ENCODE measurements at regions not wholly inside any gene's neighbourhood (a gene's known extent, or its start where the extent isn't known, plus 50 kb on each side); places are given as distances from the start of the nearest gene placed in this dataset.
"Not testable (repeated sequence)": the region's sequence is repeated elsewhere in the genome, so short reads cannot be mapped to it uniquely, and the experiment has no call there.

DNA sequence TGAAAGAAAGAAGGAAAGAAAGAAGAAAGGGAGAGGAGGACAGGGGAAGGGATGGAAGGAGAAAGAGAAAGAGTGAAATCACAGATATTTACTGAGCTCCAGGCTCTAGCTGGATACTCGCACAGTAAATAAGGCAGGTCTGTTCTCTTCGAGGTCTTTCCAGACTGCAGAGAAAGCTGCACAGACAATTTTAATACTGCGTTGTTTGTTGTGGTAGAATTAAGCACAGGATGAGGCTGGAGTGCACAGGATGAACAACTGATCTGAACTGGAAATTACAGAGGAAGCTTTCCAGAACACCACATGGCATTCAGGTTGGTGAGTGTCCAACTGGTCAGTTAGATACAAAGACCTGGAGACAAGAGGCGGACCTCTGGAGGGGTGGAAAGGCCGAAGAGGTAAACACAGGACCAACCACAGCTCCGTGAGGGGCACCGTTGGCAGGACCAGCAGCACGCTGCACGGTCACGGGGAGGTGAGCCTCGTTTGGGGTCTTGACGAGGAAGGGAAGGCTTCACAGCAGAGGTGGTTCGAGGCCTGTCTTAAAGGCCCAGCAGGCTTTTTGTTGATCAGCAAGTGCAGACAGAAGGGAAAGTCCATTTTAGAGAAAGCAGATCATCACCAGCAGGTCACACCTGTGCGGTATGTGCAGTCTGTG lies 121.7 kb downstream of the ATP6V0E2 start:
- DNase-seq: not testable (repeated sequence)

DNA sequence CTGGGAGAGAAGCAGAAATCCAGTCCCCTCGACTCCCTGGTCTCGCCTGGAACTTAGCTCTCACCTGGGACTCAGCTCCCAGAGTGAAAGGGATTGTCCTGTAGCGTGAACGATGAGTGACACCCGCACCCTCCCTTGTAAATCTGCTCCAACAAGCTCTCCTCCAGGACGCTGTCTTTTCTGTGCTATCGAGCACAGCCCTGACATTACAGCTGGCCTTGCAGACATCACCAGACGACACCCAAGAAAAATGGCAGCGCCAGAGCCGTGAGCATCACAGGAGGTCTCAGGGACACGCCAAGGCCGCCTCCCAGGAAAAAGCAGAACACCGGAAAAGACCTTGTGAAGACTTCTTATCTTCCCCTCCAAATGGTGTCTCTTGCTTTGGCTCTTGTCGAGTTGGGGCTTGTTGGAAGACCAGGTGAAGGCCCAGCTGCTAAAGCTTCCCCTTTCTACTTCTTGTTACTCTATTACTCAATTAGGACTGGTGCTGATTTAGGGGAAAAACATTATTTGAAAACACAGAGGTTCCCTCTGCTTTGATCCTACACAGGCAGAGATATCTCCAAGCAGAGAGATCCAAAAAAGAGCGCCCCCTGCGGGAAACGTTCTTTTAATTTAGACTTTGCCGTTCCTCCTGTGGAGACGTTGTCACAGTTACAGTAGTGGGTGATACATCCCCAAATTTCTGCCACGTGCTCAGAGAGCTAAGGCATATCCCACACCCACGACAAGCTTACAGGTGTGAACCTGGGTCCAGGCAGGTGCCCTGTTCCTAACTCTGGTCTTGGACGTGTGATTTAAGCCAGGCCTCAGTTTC lies 127.2 kb downstream of the ATP6V0E2 start:
- not testable (repeated sequence) for DNase-seq

GRCh38 chr7:150003304-150003810 lies 129.6 kb downstream of the ATP6V0E2 start:
- no peak for DNase-seq

DNA sequence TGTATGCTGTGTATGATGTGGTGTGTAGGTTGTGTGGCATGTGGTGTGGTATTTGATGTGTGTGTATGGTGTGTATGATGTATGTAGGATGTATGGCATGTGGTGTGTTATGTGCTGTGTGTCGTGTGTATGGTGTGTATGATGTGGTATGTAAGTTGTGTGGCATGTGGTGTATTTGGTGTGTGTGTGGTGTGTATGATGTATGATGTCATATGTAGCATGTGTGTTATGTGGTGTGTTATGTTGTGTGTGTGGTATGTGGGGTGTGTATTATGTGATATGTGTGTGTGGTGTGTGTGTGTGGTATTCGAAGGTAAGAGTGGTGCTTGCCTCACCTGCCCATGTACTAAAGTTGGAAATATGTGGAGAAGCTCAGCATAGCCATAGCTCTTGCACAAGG lies 130.2 kb downstream of the ATP6V0E2 start:
- DNase-seq: not testable (repeated sequence)

- DNase-seq: not testable (repeated sequence)
Observed at GRCh38 chr7:150004843-150005242, 131.1 kb downstream of the ATP6V0E2 start.

- not testable (repeated sequence) for DNase-seq
Observed at GRCh38 chr7:150009620-150010303, 136.0 kb downstream of the ATP6V0E2 start.

DNA sequence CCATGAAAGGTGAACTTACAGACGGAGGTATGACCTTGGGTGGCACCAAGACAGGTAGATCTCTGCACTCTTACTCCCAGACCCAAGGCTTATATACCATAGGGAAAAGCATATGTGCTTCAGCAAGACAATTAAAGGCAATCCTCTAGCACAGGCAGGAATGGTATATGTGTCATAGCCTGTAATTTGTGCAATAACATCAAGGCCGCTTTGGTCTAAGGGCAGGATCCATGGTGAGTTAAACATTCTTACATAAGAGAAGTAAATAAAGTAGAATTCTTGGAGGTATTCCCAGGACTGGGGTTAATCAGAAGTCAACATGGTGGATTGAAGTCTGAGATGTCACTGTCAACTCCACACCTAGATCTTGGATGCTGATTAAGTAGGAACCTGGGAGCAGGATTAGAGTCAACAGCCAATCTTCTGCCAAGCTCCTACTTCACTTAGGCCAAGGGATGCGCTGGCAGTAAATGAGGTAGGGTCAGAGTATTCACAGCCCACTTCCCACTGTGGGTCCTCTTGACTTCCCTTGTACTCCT lies 143.0 kb downstream of the ATP6V0E2 start:
- DNase-seq: not testable (repeated sequence)

DNA sequence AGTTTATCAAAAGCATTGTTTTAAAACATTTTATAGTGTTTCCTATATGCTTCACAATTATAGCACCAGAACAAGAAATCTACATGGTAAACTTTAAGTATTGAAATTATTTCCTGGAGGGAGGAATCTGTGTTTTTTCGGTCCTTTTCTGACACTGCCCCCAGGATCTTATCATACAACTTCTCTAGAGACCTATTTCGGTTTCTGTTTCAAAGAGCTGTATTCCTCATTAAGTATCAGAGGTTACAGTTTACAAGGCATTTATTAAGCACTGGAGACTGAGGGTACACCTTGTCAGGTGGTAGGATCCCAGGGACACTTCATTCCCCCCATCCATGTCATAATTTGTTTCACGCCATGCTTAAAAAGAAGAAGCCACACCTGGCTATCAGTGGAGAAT lies 146.4 kb downstream of the ATP6V0E2 start:
- not testable (repeated sequence) for DNase-seq

DNA sequence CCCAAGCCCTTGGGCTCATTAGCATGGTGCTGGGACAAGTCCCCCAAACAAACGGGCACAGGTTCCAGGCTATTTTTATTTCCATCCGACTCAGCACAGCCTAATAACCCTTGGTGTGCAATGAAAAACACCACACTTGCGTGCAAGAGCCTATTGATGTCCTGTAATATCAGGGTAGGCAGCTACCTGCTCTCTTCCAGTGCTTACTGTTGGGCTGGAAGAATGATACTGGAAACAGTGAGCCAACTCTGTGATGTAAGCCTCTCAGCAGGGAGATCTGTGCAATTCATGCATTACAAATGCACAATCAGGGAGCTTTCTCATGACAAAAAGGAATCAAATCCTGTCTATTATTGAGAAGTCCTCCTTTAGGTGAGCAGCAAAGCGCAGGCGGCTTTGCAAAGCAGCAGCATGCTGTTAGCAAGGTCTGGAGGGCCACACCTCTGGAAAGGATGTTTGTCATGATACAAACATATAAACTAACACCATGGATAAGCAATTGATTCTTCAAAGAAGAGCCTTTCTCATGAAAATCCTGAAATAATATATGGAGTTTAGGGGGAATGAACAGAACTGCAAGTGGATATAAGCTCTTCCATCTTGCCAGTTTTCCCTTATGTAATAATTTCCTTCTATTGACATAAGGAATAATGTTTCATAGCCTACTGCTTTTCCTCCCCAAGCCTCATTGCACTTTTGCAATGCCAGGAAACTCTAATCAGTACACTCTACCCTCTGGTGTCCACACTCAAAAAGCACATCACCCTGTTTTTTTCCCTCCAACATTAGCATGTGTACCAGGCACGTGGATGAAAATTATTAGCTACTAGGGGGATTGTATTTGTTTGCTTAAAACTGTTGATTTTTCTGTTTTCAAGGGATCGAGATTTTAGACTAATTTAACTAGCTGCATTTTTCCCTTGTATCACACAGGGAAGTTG lies 151.1 kb downstream of the ATP6V0E2 start:
- not testable (repeated sequence) for DNase-seq

GRCh38 chr7:150025802-150026201 lies 152.0 kb downstream of the ATP6V0E2 start:
- DNase-seq: not testable (repeated sequence)

GRCh38 chr7:150028344-150029012 lies 154.7 kb downstream of the ATP6V0E2 start:
- DNase-seq: not testable (repeated sequence)

DNA sequence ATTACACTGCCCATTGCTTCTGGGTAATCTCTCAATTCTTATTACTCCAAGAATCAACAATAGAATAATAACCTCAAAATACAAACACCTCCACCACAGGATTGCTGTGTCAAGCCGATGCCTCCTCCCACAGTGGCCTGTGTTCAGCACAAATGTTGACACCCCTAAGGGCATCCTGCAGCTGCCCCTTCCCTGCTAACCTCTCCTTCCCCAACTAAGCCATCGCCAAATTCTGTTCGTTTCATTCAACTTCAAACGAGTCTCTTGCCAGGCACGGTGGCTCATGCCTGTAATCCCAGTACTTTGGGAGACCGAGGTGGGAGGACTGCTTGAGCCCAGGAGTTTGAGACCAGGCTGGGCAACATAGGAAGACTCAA lies 155.2 kb downstream of the ATP6V0E2 start:
- DNase-seq: not testable (repeated sequence)

DNA sequence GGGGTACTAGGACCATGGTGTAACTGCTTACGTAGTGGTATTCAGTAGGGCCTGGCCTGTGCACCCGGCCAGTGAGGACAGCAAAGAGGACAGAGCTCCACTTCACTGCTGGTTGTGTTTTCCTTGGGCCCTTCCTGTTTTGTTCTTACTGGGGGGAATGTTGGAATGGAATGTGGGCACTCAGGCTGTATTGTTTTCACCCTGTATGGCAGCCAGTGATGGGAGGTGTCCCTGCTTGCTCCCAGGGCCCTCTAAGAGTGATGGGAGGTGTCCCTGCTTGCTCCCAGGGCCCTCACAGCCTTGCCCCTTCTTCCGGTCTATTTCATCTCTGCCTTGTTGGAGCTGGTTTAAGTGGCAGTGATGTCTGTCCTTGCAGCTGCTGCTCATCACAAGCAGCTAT lies 158.0 kb downstream of the ATP6V0E2 start:
- DNase-seq: not testable (repeated sequence)

DNA sequence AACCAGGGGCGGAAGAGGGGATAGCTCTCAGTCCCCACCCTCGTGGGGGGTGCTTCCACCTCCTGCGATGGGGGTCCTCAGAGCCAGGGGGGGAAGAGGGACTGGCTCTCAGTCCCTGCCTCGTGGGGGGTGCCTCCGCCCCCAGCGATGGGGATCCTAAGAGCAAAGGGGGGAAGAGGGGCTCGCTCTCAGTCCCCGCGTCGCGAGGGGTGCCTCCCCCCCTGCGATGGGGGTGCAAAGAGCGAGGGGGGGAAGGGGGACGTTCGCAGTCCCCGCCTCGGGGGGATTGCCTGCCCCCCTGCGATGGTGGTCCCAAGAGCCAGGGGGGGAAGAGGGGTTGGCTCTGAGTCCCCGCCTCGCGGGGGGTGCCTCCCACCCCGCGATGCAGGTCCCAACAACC lies 159.9 kb downstream of the ATP6V0E2 start:
- DNase-seq: not testable (repeated sequence)

DNA sequence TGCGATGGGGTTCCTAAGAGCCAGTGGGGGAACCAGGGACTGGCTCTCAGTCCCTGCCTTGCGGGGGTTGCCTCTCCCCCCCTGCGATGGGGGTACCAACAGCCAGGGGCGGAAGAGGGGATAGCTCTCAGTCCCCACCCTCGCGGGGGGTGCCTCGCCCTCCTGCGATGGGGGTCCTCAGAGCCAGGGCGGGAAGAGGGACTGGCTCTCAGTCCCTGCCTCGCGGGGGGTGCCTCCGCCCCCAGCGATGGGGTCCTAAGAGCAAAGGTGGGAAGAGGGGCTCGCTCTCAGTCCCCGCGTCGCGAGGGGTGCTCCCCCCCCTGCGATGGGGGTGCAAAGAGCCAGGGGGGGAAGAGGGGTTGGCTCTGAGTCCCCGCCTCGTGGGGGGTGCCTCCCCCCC lies 162.0 kb downstream of the ATP6V0E2 start:
- DNase-seq: not testable (repeated sequence)

GRCh38 chr7:150039061-150039460 lies 165.3 kb downstream of the ATP6V0E2 start:
- not testable (repeated sequence) for DNase-seq

DNA sequence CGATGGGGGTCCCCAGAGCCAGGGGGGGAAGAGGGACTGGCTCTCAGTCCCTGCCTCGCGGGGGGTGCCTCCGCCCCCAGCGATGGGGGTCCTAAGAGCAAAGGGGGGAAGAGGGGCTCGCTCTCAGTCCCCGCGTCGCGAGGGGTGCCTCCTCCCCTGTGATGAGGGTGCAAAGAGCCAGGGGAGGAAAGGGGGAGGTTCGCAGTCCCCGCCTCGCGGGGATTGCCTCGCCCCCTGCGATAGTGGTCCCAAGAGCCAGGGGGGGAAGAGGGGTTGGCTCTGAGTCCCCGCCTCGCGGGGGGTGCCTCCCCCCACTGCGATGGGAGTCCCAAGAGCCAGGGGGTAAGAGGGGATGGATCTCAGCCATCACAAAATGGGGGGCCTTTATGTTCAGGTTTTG lies 168.5 kb downstream of the ATP6V0E2 start:
- not testable (repeated sequence) for DNase-seq

DNA sequence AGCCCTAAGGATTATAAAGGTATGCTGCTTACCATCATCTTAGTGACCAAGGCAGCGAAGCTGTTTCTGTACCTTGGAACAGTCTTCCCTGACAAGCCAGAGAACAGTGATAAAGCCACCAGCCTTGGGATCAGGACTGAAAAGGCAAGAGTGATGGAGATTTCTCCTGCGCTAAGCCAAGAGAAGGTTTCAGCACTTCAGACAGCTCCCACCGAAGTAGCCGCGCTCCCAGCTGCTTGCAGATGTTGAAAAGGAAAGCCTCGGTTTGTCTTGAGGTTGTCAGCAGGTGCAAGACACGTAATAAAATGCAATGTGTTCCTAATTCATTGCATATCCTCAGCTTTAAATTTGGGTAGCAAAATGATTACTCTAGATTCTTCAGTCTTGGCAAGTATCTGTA lies 171.0 kb downstream of the ATP6V0E2 start:
- DNase-seq: peak; percentile 45

GRCh38 chr7:150045596-150045995 lies 171.8 kb downstream of the ATP6V0E2 start:
- not testable (repeated sequence) for DNase-seq

DNA sequence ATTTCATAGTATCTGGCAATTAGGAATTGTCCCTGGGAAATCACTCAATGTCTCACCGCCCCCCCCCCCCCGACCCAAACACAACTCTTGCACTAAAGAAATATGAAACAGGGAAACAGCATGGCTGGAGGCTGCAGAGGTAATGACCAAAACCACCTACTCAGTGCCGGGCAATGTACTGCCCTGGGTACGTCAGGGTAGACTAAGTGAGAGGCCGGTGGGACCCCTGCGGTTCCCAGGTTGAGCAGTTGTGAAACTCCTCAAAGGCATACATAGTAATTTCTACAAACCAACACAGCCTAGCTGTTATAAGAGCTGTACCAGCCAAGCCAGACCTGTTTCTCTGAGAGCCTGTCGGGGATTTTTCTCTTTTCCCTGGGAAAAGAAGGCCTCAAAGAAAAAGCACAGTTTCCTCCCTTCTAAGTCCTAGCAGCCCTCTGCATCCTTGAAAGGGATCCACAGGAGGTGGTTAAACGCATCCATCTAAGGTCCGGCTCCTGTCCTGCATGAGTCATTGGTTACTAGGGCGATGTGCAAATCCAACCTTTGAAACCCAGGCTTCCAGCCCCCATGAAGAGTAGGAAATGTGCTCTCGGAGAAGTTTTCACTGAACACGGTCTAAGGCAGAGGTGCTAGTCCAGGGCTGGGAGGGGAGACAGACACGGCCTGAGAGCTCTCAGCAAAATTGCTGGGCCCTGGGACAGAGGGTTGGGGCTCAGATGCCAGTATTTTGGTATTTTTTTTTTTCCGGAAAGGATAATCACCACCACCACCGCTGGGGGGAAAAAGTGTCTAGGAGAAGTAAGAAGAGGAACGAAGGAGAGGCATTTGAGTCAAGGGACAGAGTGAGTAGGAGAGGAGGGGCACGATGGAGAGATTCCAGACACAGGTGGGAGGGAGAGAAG lies 172.8 kb downstream of the ATP6V0E2 start:
- DNase-seq: not testable (repeated sequence)
